ENCODE measurements at regions not wholly inside any gene's neighbourhood (a gene's known extent, or its start where the extent isn't known, plus 50 kb on each side); places are given as distances from the start of the nearest gene placed in this dataset.

DNA sequence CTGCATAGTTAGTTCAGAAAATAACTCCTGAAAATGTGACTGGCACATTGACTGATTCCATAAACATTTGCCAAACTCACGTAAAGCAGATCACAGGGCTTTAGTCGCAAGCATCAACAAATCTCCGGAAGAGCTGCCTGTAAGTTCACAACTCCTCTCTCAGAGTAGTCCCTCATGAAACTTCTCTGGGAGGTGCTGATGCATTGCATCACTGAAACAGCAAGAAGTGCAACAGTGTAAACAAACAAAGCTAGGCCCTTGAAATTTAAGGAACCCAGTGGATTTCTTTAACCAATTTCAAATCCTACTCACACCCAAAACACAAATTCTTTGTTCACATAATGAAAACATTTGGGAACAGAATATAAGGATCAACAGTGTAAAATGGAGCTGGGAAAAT, 1691.7 kb upstream of the FLRT2 start:
- H3K27me3 ChIP-seq (ENCODE audit: control insufficient read depth in 2 of 2, insufficient read depth in 1 of 2, low read length in 1 of 2) = no peaks in the 10 kb centered on the region
- H3K4me3 ChIP-seq (ENCODE audit: low read length in 2 of 2) = no peak overlapping the region
- H3K36me3 ChIP-seq (ENCODE audit: control insufficient read depth in 2 of 2, insufficient read depth in 2 of 2, low read length in 1 of 2) = no peaks in the 10 kb centered on the region
- 91% methylated on average over 3 of the region's 3 CpGs for WGBS
- H3K4me1 ChIP-seq (ENCODE audit: control insufficient read depth in 2 of 2, insufficient read depth in 2 of 2, low read length in 2 of 2) = no peaks in the 10 kb centered on the region
- H3K27ac ChIP-seq (ENCODE audit: low read depth in 1 of 2, low read length in 1 of 2) = no peak overlapping the region
- DNase-seq (ENCODE audit: low read depth in 6 of 9, low spot score in 9 of 9) = no peak
- H3K9me3 ChIP-seq (ENCODE audit: control insufficient read depth in 2 of 2, insufficient read depth in 1 of 2, low read length in 1 of 2) = no peaks in the 10 kb centered on the region

DNA sequence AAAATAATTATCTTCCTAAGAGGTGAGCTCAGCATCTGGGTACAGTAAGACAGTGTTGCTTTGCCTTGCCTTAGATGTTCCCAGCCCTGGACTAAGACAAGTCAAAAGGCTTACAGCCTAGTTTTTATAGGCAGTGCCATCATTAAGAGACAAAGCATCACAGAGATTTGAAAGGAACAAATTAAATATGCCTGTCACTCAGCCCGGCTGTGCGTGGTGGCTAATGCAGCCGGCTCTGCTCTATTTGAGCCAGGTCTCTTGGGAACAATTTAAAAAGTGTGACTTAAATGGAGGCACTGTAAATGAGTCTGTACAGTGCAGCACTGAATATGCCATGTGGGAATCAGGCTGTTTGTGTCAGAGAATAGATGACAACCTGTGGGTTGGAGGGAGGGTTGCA, 1687.4 kb upstream of the FLRT2 start:
- Histone ChIP-seq H3K4me1 (ENCODE audit: control insufficient read depth in 2 of 2, insufficient read depth in 2 of 2, low read length in 2 of 2) (no peaks in the 10 kb centered on the region), H3K36me3 (ENCODE audit: control insufficient read depth in 2 of 2, insufficient read depth in 2 of 2, low read length in 1 of 2) (no peaks in the 10 kb centered on the region), H3K27me3 (ENCODE audit: control insufficient read depth in 2 of 2, insufficient read depth in 1 of 2, low read length in 1 of 2) (no peaks in the 10 kb centered on the region), H3K27ac (ENCODE audit: low read depth in 1 of 2, low read length in 1 of 2) (no peak overlapping the region), H3K4me3 (ENCODE audit: low read length in 2 of 2) (no peak overlapping the region), H3K9me3 (ENCODE audit: control insufficient read depth in 2 of 2, insufficient read depth in 1 of 2, low read length in 1 of 2) (no peaks in the 10 kb centered on the region)
- WGBS = 99% methylated on average over 3 of the region's 3 CpGs
- DNase-seq (ENCODE audit: low read depth in 6 of 9, low spot score in 9 of 9) = no peak

DNA sequence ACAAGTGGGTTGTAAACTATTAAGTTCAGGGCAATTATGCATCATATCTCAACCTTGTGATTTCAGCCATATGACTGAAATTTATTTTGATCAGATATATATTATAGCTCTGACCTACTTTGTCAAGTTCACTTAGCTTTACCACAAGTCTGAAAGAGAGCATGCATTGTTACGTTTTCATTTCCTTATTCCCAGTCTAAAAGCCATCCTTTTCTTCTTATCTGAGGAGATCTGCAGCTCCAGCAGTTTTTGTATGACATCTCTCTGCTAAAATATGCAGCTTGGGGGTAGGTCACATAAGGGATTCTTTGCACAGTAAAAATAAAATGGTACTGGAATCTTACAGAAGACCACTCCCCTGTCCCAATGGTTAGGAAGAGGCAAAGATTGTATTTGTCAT, 1682.8 kb upstream of the FLRT2 start:
- Histone ChIP-seq H3K9me3 (ENCODE audit: control insufficient read depth in 2 of 2, insufficient read depth in 1 of 2, low read length in 1 of 2) (no peaks in the 10 kb centered on the region), H3K4me1 (ENCODE audit: control insufficient read depth in 2 of 2, insufficient read depth in 2 of 2, low read length in 2 of 2) (no peaks in the 10 kb centered on the region), H3K36me3 (ENCODE audit: control insufficient read depth in 2 of 2, insufficient read depth in 2 of 2, low read length in 1 of 2) (no peaks in the 10 kb centered on the region), H3K27me3 (ENCODE audit: control insufficient read depth in 2 of 2, insufficient read depth in 1 of 2, low read length in 1 of 2) (no peaks in the 10 kb centered on the region), H3K4me3 (ENCODE audit: low read length in 2 of 2) (no peak overlapping the region), H3K27ac (ENCODE audit: low read depth in 1 of 2, low read length in 1 of 2) (no peak overlapping the region)
- DNase-seq (ENCODE audit: low read depth in 6 of 9, low spot score in 9 of 9) = no peak
- 80% methylated on average over 1 of the region's 1 CpG for WGBS

DNA sequence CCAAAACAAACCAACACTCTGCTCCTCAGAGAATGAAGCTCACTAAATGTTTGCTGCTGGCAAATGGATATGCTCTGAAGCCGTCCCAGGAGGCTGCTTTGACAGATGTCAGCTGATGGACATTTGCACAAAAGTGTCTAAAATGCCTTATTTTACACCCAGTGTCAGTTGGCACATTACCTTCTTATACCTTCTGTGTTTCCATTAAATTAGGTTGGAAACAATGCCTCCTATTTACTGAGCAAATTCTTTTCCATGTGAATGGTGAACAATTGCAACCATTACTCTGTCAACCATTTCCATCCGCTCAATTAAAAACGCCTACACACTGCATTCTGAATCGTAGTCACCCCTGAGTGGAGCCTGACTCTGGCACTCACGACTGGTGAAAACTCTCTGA, 1679.9 kb upstream of the FLRT2 start:
- Histone ChIP-seq H3K36me3 (ENCODE audit: control insufficient read depth in 2 of 2, insufficient read depth in 2 of 2, low read length in 1 of 2) (no peaks in the 10 kb centered on the region), H3K4me3 (ENCODE audit: low read length in 2 of 2) (no peak overlapping the region), H3K9me3 (ENCODE audit: control insufficient read depth in 2 of 2, insufficient read depth in 1 of 2, low read length in 1 of 2) (no peaks in the 10 kb centered on the region), H3K27me3 (ENCODE audit: control insufficient read depth in 2 of 2, insufficient read depth in 1 of 2, low read length in 1 of 2) (no peaks in the 10 kb centered on the region), H3K27ac (ENCODE audit: low read depth in 1 of 2, low read length in 1 of 2) (no peak overlapping the region), H3K4me1 (ENCODE audit: control insufficient read depth in 2 of 2, insufficient read depth in 2 of 2, low read length in 2 of 2) (no peaks in the 10 kb centered on the region)
- WGBS = 87% methylated on average over 5 of the region's 5 CpGs
- no peak for DNase-seq (ENCODE audit: low read depth in 6 of 9, low spot score in 9 of 9)

DNA sequence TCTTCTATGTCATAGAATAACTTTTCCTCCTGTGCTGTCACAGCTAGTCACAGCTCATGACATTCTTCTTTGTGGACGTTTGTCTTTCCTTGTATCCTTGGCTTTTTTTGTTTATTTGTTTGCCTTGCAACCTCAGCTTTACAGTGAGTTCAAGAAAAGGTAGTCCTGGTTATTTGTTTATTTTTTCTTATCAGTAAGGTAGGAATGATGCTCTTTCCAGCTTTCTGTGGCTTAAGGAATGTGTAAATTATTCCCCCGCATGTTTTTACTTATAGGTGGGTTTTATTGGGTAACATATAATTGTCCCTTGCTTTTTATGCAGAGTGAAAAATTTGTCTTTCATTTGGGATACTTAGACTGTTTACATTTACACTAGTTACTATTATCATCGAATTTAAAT, 1673.6 kb upstream of the FLRT2 start:
- H3K36me3 ChIP-seq (ENCODE audit: control insufficient read depth in 2 of 2, insufficient read depth in 2 of 2, low read length in 1 of 2) = no peaks in the 10 kb centered on the region
- no peak overlapping the region for H3K4me3 ChIP-seq (ENCODE audit: low read length in 2 of 2)
- DNase-seq (ENCODE audit: low read depth in 6 of 9, low spot score in 9 of 9) = no peak
- 80% methylated on average over 3 of the region's 3 CpGs for WGBS
- H3K27ac ChIP-seq (ENCODE audit: low read depth in 1 of 2, low read length in 1 of 2) = no peak overlapping the region
- H3K4me1 ChIP-seq (ENCODE audit: control insufficient read depth in 2 of 2, insufficient read depth in 2 of 2, low read length in 2 of 2) = no peaks in the 10 kb centered on the region
- H3K9me3 ChIP-seq (ENCODE audit: control insufficient read depth in 2 of 2, insufficient read depth in 1 of 2, low read length in 1 of 2) = no peaks in the 10 kb centered on the region
- no peaks in the 10 kb centered on the region for H3K27me3 ChIP-seq (ENCODE audit: control insufficient read depth in 2 of 2, insufficient read depth in 1 of 2, low read length in 1 of 2)

DNA sequence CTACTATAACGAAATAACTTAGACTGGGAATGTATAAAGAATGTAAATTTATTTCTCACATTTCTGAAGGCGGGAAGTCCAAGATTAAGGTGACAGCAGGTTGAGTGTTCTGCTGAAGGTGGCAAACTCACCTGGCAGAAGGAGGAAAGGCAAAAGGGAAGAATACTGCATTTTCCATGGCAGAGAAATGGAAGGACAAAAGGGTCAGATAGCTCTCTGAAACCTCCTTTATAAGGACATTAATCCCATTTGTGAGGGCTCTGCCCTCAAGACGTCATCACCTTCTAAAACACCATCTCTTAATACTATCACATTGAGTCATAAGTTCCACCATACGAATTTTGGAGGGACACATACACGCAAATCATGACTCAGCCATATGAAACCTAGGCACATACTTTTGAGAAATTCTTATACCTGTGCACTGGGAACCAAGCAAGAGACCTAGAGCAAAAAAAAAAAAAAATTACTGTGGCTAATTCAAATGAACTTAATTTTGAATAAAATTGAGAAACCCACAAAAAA, 1669.3 kb upstream of the FLRT2 start:
- H3K27ac ChIP-seq (ENCODE audit: low read depth in 1 of 2, low read length in 1 of 2) = no peak overlapping the region
- no peak overlapping the region for H3K4me3 ChIP-seq (ENCODE audit: low read length in 2 of 2)
- H3K9me3 ChIP-seq (ENCODE audit: control insufficient read depth in 2 of 2, insufficient read depth in 1 of 2, low read length in 1 of 2) = no peaks in the 10 kb centered on the region
- no peak for DNase-seq (ENCODE audit: low read depth in 6 of 9, low spot score in 9 of 9)
- H3K4me1 ChIP-seq (ENCODE audit: control insufficient read depth in 2 of 2, insufficient read depth in 2 of 2, low read length in 2 of 2) = no peaks in the 10 kb centered on the region
- 92% methylated on average over 5 of the region's 5 CpGs for whole genome bisulfite sequencing
- no peaks in the 10 kb centered on the region for H3K36me3 ChIP-seq (ENCODE audit: control insufficient read depth in 2 of 2, insufficient read depth in 2 of 2, low read length in 1 of 2)
- H3K27me3 ChIP-seq (ENCODE audit: control insufficient read depth in 2 of 2, insufficient read depth in 1 of 2, low read length in 1 of 2) = no peaks in the 10 kb centered on the region

DNA sequence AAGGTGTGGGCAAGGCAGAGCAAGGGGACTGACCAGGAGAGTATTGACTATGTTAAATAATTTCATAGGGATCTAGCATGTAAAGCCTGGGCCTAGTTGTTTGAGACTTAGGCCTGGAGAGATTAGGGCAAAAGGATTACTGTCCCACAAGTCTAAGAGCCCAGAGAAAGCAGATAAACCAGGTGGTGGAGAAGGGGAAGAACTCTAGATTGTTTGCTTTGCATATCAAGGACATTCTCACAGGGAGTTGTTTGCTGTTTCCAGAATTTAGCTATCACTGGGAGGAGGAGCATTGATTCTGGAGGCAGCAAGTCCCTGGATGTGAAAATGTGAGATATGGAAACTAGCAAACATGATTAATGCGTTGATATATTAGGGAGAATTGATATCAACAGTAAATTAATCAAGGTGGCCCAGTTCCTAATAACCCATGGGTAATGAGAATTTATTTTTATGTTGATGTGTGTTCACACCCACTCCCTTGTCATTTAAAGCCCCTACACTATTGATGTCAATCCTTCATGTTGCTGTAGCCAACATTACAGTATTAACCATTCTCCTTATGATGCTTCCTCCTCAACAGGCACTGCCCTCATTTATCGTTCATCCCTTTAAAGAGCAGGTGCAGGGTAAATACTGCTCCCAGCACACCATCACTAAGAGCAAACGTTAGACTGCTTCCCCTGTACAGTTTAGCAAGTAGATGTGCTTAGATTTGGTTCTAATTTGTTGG, 1666.7 kb upstream of the FLRT2 start:
- DNase-seq (ENCODE audit: low read depth in 6 of 9, low spot score in 9 of 9) = no peak
- H3K36me3 ChIP-seq (ENCODE audit: control insufficient read depth in 2 of 2, insufficient read depth in 2 of 2, low read length in 1 of 2) = no peaks in the 10 kb centered on the region
- no peak overlapping the region for H3K27ac ChIP-seq (ENCODE audit: low read depth in 1 of 2, low read length in 1 of 2)
- WGBS = 78% methylated on average over 3 of the region's 3 CpGs
- H3K4me1 ChIP-seq (ENCODE audit: control insufficient read depth in 2 of 2, insufficient read depth in 2 of 2, low read length in 2 of 2) = no peaks in the 10 kb centered on the region
- no peaks in the 10 kb centered on the region for H3K9me3 ChIP-seq (ENCODE audit: control insufficient read depth in 2 of 2, insufficient read depth in 1 of 2, low read length in 1 of 2)
- no peaks in the 10 kb centered on the region for H3K27me3 ChIP-seq (ENCODE audit: control insufficient read depth in 2 of 2, insufficient read depth in 1 of 2, low read length in 1 of 2)
- no peak overlapping the region for H3K4me3 ChIP-seq (ENCODE audit: low read length in 2 of 2)

DNA sequence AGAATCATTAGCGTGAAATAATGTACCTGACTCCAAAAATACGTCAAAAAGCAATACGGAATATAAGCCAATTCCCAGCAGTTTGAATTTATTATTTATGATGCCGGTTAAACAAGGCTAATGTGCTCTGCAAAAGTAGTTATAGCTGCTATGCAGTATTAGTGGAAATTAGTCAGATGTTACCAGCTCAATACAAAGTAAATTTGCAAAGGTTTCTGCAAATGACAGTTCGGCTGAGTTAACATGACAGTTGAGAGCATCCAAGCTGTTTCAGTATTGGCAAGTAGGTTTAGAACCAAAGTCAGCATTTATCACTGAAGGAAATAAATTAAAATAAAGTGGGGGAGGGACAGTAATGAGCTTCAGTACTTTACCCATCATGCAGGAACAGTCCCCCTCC, 1665.8 kb upstream of the FLRT2 start:
- DNase-seq (ENCODE audit: low read depth in 6 of 9, low spot score in 9 of 9) = no peak
- Histone ChIP-seq H3K4me3 (ENCODE audit: low read length in 2 of 2) (no peak overlapping the region), H3K9me3 (ENCODE audit: control insufficient read depth in 2 of 2, insufficient read depth in 1 of 2, low read length in 1 of 2) (no peaks in the 10 kb centered on the region), H3K27me3 (ENCODE audit: control insufficient read depth in 2 of 2, insufficient read depth in 1 of 2, low read length in 1 of 2) (no peaks in the 10 kb centered on the region), H3K4me1 (ENCODE audit: control insufficient read depth in 2 of 2, insufficient read depth in 2 of 2, low read length in 2 of 2) (no peaks in the 10 kb centered on the region), H3K36me3 (ENCODE audit: control insufficient read depth in 2 of 2, insufficient read depth in 2 of 2, low read length in 1 of 2) (no peaks in the 10 kb centered on the region), H3K27ac (ENCODE audit: low read depth in 1 of 2, low read length in 1 of 2) (no peak overlapping the region)
- 95% methylated on average over 5 of the region's 5 CpGs for WGBS

DNA sequence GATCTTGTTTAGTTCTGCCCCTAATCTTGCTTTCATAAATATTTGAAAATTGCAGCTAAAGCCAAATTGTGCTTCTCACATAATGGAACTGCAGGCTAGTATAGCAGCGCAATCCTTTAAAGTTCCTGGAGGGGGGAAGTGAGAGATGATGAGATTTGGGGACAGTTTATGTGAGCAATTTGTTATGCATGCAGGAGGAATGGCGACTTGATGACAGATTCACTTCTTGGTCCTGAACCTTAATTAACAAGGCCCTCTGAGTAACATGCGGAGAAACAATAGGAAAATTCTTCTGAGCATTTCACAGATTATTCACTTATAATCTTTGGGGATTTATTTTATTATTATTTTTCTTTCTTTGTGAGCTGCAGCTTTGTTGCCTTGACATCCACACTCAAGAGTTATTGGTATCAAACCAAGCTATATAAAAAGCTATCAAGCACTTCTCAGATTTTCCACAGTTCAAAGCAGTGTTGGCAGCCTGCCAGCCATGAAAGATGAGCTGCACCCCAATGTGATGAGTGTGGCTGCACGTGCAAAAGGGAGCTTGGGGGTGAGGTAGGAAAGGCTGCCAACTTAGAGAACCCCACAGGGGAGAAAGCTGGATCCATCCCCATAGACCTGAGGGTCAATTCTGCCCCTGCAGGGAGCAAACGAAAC, 1662.2 kb upstream of the FLRT2 start:
- H3K4me3 ChIP-seq (ENCODE audit: low read length in 2 of 2) = no peak overlapping the region
- no peaks in the 10 kb centered on the region for H3K27me3 ChIP-seq (ENCODE audit: control insufficient read depth in 2 of 2, insufficient read depth in 1 of 2, low read length in 1 of 2)
- no peak overlapping the region for H3K27ac ChIP-seq (ENCODE audit: low read depth in 1 of 2, low read length in 1 of 2)
- no peaks in the 10 kb centered on the region for H3K4me1 ChIP-seq (ENCODE audit: control insufficient read depth in 2 of 2, insufficient read depth in 2 of 2, low read length in 2 of 2)
- H3K36me3 ChIP-seq (ENCODE audit: control insufficient read depth in 2 of 2, insufficient read depth in 2 of 2, low read length in 1 of 2) = no peaks in the 10 kb centered on the region
- no peak for DNase-seq (ENCODE audit: low read depth in 6 of 9, low spot score in 9 of 9)
- H3K9me3 ChIP-seq (ENCODE audit: control insufficient read depth in 2 of 2, insufficient read depth in 1 of 2, low read length in 1 of 2) = no peaks in the 10 kb centered on the region
- WGBS = 75% methylated on average over 5 of the region's 5 CpGs

Data from thymus (tissue), 11 donors.